ENCODE measurements at regions not wholly inside any gene's neighbourhood (a gene's known extent, or its start where the extent isn't known, plus 50 kb on each side); places are given as distances from the start of the nearest gene placed in this dataset.
A peak's percentile ranks its signal among the peaks of the same experiment; 100 is the strongest.

DNA sequence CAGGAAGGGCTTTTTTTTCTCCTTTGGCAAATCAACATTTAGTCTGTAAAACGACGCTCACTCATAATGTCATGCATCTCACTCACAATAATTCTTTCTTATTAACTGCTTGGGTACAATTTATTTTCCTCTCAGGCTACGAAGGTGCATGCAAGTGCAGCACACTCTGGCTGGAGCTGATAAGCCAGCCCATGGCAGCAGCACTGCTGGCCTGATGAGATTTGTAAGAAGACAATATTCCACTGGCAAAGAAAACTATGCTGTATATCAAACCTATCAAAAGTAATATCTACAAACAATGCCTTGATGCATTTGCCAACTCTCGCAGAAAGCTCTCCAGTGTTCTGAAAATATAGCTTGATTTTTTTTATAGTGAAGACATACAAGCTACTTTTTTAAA, 170.0 kb upstream of the PHF14 start:
- DNase-seq = no peak

DNA sequence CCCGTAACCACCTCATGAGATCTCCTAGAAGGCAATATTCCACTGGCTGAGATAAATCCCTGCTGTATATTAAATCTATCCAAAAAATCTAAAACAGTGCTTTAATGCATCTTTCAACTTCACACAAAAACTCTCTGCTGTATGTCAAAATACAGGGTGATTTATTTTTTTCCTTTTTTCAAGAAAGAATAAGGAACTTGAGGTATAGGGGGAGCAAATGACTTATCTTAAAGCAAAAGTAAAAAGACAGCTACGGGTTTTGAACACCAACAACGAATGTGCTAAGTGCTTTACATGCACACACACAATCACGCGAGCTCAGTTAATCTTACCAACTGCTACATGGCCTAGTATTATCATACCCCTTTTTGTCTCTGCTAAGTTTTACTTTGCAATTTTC, 168.9 kb upstream of the PHF14 start:
- no peak for DNase-seq

DNA sequence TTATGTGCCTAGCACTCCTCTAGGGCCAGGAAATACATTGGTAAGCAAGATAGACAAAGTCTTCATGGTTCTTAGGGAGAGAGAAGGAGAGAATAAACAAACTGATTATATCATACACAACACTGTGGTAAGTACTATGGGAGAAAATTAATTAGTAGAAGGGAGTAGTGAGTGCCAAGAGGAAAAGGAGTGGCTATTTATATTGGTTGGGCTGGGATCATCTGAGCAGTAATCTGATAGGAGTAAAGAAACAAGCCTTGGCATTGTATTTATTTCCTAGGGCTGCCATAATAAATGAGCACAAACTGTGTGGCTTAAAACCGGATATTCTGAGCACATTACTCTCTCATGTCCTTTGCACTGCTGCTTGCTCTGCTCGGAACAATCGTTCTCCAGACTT, 158.1 kb upstream of the PHF14 start:
- no peak for DNase-seq

DNA sequence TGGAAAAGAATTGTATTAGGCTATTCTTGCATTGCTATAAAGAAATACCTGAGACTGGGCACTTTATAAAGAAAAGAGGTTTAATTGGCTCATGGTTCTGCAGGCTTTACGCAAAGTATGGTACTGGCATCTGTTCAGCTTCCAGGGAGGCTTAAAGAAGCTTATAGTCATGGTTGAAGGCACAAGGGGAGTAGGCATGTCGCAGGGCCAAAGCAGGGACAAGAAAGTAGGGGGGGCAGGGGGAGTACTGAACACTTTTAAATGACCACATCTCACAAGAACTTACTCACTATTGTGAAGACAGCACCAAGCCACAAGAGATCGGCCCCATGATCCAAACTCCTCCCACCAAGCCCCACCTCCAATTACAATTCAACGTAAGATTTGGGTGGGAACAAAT, 152.5 kb upstream of the PHF14 start:
- no peak for DNase-seq

DNA sequence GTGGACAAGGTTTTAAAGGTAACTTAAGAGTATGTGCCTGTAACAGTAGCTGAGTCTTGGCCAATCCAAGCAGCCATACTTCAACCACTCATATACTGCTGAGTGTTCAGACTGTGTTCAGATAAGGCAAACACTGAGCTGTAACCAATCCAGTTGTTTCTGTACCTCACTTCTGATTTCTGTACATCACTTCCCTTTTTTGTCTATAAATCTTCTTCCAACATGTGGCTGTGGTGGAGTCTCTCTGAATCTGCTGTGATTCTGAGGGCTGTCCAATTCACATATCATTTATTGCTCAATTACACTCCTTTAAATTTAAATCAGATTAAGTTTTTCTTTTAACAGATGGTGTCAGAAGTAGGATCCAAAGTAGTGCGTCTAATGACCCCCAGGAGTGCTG, 149.5 kb upstream of the PHF14 start:
- no peak for DNase-seq

DNA sequence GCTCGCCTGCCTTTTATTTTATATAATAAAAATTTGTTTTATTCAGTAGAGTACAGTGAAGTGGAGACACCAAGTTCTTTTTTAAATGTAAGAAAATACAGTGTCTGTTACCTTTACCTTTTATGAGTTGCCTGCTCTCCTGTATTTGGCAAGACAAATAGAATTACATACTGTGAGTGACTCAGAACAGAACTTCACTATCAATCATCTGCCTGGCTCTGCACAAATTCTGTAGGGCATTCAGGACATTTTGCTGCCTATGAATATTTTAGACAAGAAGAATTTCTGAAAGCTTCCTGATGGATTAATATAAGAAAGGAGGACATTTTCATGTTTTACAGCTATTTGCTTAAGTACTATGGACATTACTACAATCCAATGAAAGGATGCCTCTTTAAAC, 135.4 kb upstream of the PHF14 start:
- no peak for DNase-seq

DNA sequence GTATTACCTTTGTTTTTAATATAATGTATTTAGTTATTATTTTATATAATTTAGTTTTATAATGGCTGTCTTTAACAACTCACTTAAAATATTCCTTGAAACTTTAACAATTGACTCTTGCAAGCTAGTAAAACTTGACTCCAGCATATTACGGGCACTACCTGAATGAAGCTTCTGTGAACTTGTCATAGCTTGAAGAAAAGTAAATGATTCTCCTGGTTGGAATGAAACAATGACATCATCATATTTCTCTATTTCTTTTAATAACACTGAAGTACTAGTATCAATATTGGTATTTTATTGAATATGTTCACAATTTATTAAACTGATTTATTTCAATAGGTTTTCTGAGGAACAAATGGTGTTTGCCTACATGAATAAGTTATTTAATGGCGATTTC, 128.4 kb upstream of the PHF14 start:
- DNase-seq = no peak

DNA sequence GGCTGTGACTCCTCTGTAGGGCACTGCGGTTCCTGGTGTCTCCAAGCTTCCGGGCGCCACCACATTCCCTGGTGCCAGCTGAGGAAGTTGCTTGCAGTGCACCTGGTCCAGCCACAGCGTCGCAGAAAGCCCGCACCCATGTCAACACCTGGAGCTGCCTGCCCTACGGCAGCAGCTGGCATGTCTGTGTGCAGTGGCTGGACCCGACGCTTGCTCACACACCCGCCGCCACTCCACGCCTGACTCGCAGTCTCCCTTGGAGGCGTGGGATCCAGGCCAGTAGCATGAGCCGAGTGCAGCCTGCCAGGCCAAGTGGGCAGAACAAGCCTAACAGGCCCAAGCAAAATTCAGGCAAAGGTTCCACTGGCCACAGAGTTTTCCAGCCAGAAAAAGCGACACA, 118.1 kb upstream of the PHF14 start:
- no peak for DNase-seq

DNA sequence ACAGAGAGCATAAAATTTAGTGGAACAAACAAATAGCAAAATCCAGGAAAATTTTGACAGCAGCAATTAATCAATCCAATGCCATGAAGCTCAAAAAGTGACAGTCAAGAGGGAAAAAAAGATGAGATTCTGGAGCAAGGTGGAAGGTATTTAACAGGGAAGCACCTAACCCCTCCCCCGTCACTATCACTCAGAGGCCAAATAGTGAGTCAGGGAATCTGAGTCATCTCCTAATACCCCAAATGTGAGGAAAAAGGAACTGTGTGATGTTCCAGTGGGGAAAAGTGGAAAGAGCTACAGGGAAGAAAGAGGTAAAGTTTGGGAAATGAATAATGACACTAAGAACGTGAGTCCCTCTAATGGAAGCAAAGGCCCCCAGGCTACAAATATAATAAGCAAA, 113.2 kb upstream of the PHF14 start:
- DNase-seq = no peak

DNA sequence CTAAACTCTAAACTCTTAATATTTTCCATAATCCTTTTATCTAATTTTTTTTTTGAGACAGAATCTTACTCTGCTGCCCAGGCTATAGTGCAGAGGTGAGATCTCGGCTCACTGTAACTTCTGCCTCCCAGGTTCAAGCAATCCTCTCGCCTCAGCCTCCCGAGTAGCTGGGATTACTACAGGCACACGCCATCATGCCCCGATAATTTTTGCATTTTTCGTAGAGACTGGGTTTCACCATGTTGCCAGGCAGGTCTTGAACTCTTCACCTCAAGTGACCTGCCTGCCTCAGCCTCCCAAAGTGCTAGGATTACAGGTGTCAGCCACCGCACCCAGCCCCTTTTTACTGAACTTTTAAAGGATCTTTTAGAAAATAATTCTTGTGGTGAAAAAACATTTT, 110.2 kb upstream of the PHF14 start:
- no peak for DNase-seq

DNA sequence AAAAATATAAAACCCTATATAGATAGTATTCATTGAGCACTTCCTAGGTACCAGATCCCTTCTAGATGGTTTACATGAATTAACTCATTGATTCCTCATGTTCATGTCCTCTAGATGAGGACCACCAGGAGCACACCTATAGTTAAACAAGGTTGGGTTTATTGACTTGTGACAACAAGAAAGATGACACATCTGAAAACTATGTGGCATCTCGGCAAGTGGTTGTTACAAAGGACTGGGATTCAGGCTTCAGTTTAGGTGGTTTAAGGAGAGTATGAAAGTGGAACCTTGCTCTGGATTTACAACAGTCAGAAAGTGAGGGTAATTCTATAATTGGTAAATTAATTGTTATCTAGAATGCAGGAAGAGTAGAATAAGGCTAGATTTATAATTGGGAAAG, 99.0 kb upstream of the PHF14 start:
- no peak for DNase-seq

DNA sequence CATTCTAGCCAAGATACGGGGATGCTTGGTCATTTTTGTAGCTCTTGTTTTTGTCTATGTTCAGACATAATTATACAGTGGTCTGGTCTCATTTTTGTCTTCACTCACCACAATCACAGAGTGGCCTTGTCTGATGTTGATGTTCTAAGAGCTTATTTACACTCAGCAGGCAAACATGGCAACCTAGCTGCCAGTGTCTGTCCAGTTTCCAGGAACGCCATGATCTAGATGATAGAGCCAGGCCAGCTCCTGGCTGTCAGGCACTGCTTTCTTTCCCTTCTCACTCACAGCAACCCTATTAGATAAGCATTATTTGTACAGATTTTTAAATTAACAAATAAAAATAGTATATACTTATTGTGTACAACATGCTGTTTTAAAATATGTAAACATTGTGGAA, 98.6 kb upstream of the PHF14 start:
- no peak for DNase-seq

DNA sequence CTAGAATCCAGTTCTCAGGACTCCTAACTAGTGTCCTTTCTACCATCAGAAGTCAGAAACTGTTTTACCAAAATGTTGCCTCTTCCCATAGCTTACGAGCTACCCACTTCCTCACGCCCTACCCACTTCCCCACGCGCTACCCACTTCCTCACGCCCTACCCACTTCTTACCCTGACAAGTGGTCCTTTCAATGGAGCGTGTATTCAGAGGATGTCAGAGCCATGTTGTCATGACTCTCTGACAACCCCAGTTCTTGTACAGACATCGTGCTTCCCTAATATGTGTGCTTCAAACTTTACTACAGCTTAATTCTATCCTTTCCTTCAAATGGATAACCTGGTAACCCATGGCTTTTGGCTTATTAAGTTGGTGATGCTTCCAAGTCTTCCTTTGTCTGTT, 84.8 kb upstream of the PHF14 start:
- peak in 2 of 3 donors; percentile 12 to 27 for DNase-seq

DNA sequence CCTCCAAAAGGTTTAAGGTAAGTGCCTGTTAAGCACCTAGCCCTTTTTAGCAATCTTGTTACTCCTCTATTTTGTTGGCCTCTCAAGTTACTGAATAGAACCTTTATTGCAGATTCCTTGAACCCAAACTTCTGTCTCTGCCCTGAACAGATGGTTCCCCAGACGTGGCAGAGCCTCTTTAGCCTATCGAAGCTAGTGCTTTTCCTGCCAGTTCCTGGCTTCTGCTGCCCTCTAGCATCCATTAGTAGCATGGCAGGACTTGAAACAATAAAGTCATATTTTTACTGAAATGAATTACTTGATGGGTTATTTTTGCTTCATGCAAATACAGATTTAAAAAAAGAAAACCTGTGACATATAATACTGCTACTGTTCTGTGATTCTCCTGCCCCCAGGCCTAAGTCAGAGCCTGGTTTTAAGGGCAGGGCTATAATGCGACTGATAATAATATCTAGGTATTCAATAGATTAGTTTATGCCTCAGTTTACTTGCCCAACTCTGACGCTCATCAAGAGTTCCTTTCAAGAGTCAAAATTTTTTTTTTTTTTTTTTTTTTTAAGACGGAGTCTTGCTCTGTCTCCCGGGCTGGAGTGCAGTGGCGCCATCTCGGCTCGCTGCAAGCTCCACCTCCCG, 84.3 kb upstream of the PHF14 start:
- peak; percentile 46 to 54 (median 51) for DNase-seq

DNA sequence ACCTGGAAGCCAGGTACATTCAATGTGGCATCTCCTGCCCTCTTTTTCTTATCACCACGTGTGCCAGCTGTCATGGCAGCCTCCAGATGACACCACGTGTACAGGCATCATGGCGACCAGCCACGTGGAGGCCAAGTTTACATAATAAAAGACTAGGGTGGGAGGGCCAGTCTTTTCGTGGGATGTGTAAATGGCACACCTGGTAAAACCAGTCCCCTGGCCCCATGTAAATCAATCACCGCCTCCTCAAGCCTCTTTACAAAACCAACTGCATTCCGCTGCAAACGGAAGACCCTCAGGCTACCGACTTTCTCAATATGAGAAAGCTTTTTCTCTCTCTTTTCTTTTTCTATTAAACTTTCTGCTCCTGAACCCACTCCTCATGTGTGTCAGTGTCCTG, 65.1 kb upstream of the PHF14 start:
- no peak for DNase-seq

DNA sequence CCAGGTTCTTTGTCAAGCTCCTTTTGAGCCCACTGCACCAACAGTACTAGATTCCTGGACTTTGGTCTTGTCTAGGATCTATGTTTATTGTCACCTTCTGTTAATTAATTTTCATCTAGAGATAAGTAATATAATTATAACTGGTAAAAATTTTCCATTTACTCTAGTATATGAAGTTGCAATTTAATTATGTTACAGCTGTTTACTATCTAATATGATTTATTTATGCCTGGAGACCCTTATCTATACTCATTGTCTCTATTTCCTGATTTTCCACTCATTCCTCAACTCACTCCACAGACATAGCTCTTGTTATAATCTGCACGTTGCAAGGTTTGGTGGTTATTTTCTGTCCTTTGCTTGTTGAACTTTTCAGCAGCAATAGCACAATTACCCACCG, 63.2 kb upstream of the PHF14 start:
- DNase-seq = no peak

DNA sequence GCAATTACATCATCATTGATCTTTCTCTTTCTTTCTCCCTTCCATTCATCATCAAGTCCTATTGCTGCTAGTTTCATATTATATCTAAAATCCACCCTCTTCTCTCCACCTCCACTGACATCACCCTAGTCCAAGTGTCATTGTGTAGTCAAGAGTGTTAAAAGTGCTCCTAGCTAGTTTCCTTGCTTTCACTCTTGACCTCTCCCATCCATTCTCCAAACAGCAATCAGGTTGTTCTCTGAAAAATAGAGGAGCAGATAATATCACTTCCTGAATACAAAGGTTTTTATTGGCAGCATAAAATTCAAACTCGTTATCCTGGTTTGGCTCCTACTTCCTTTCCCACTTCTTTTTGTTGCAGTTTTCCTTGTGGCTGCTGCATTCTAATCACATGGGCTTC, 61.6 kb upstream of the PHF14 start:
- no peak for DNase-seq

DNA sequence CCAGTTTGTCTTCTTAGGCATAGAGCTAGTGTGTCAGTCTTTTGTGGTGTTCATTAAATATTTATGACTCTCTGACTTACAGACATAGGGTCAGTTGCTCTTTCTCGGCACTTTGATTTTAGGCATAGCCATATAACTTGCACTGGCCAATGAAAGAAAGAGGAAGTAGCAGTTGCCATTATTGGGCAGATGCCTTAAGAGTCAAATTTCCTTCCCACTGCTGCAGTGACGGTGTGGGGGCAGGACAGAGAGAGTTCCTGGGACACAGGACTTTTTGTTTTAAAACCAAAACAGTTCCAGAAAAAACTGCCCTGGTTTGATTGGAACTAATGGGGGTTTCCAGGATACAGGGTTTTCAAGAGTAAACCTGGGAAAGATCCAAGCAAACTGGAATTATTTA, 60.2 kb upstream of the PHF14 start:
- DNase-seq = peak in 2 of 3 donors; percentile 3 to 6

DNA sequence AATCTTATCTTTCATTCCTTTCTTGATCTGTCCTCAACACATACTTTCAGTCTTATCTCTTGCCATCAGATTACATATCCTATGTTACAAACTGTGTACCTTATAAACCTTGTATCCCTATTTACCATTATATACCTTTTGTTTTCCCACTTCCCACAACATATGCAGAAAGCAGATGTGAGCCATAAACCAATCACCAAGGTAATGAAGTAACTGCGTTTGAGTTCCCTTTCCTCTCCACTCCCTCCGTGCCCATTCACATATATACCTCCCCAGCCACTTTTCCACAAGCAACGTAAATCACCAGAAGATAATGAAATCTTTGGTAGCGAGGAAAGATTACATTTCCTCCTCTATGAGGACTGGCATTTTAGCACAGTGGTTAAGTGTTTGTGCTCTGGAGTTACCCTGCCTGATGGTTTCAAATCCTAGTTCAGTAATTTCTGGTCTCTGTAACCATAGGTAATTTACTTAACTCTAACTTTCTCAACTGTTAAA, 55.5 kb upstream of the PHF14 start:
- no peak for DNase-seq

DNA sequence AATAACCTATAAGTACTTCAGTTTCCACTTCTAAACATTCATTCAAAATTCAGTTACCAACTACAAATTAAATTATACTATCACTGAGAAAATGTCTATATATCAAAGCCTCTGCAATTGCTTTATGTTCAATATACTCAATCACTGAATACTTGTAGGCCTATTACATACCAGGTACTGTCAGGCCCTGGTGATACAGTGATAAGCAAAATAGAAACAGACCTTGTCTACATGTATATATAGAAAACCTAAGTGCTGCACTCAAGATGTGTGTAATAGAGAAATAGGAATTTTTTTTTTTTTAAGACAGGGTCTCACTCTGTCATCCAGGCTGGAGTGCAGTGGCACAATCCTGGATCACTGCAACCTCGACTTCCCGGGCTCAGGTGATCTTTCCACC, 53.7 kb upstream of the PHF14 start:
- no peak for DNase-seq
